Duodenal mucosa (tissue), 2 donors: ENCODE measurements at regions not wholly inside any gene's neighbourhood (a gene's known extent, or its start where the extent isn't known, plus 50 kb on each side); places are given as distances from the start of the nearest gene placed in this dataset.
"Not testable (repeated sequence)": the region's sequence is repeated elsewhere in the genome, so short reads cannot be mapped to it uniquely, and the experiment has no call there.

Source experiments
- H3K27ac ChIP-seq: one replicate; pipeline ENCODE4 v1.7.0; 2013; ENCODE audit warnings: low read depth, low read length
- H3K27me3 ChIP-seq, 2 donors: one replicate each; pipeline ENCODE4 v1.7.0; 2013; ENCODE audit warnings: low read length in 2 of 2, control low read depth in 1 of 2; ENCODE audit not compliant: insufficient read depth in 2 of 2, control insufficient read depth in 1 of 2
- H3K36me3 ChIP-seq, 2 donors: one replicate each; pipeline ENCODE4 v1.7.0; 2013; ENCODE audit warnings: low read length in 2 of 2, control low read depth in 1 of 2; ENCODE audit not compliant: insufficient read depth in 2 of 2, control insufficient read depth in 1 of 2
- H3K4me1 ChIP-seq, 2 donors: one replicate each; pipeline ENCODE4 v1.7.0; 2013; ENCODE audit warnings: low read length in 2 of 2, control low read depth in 1 of 2; ENCODE audit not compliant: insufficient read depth in 2 of 2, control insufficient read depth in 1 of 2
- H3K4me3 ChIP-seq, 2 donors: one replicate each; pipeline ENCODE4 v1.7.0; 2013; ENCODE audit warnings: low read length in 2 of 2, low read depth in 1 of 2
- H3K9ac ChIP-seq, 2 donors: one replicate each; pipeline ENCODE4 v1.7.0; 2013; ENCODE audit warnings: low read length in 2 of 2, low read depth in 1 of 2
- H3K9me3 ChIP-seq, 2 donors: one replicate each; pipeline ENCODE4 v1.7.0; 2013; ENCODE audit warnings: low read length in 2 of 2, control low read depth in 1 of 2; ENCODE audit not compliant: control insufficient read depth in 1 of 2

DNA sequence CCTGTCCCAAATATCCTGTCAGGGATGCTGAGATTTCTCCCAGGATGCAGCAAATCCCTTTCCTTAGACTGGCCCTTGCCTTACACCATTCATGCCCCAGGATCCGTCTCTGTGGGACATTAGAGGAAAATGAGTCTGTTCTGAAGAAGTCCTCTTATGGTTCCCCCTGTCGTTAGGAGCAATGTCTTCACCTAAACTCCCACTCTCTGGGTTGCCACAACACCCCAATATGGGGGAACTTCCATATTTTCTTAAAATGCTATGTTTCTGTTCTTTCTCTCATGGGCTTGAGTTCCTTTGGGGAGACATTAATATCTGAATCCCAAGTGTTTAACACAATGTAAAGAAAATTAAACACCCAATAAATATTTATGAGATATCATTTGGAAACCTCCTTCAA is 138.5 kb downstream of the PPIAL4G start:
- H3K27me3 ChIP-seq: not testable (repeated sequence)

GRCh38 chr1:148341729-148342128 is 141.4 kb downstream of the PPIAL4G start:
- H3K9me3 ChIP-seq, H3K36me3 ChIP-seq, H3K4me3 ChIP-seq, H3K27ac ChIP-seq, H3K27me3 ChIP-seq, H3K4me1 ChIP-seq, H3K9ac ChIP-seq: not testable (repeated sequence)

More for the DNA sequence above, 138.5 kb downstream of the PPIAL4G start:
- not testable (repeated sequence) for H3K4me1 ChIP-seq, H3K9ac ChIP-seq, H3K9me3 ChIP-seq, H3K27ac ChIP-seq, H3K36me3 ChIP-seq, H3K4me3 ChIP-seq

DNA sequence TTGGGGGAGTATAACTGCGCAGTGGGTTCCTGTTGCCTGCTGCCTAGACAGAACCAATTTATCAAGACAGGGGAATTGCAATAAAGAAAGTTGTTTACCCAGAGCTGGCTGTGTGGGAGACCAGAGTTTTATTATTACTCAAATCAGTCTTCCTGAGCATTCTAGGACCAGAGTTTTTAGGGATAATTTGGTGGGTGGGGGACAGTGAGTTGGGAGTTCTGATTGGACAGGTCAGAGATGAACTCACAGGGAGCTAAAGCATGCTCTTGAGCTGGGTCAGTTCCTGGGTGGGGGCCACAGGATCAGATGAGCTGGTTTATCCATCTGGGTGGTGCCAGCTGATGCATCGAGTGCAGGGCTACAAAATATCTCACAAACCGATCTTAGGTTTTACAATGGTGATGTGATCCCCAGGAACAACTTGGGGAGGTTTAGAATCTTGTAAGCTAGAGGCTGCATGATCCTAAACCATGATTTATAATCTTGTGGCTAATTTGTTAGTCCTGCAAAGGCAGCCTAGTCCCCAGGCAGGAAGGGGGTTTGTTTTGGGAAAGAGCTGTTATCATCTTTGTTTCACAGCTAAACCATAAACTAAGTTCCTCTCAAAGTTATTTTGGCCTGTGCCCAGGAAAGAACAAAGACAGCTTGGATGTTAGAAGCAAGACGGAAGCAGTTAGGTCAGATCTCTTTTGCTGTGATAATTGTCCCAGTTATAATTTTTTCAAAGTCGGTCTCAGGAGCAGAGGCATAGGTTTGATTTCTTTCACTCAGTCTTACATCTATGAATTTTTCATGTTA is 146.8 kb downstream of the PPIAL4G start:
- H3K4me1 ChIP-seq: peaks cover 7 to 17% of the 10 kb centered on the region in 2 donors
- H3K36me3 ChIP-seq, H3K27ac ChIP-seq, H3K9ac ChIP-seq, H3K9me3 ChIP-seq, H3K4me3 ChIP-seq, H3K27me3 ChIP-seq: not testable (repeated sequence)

DNA sequence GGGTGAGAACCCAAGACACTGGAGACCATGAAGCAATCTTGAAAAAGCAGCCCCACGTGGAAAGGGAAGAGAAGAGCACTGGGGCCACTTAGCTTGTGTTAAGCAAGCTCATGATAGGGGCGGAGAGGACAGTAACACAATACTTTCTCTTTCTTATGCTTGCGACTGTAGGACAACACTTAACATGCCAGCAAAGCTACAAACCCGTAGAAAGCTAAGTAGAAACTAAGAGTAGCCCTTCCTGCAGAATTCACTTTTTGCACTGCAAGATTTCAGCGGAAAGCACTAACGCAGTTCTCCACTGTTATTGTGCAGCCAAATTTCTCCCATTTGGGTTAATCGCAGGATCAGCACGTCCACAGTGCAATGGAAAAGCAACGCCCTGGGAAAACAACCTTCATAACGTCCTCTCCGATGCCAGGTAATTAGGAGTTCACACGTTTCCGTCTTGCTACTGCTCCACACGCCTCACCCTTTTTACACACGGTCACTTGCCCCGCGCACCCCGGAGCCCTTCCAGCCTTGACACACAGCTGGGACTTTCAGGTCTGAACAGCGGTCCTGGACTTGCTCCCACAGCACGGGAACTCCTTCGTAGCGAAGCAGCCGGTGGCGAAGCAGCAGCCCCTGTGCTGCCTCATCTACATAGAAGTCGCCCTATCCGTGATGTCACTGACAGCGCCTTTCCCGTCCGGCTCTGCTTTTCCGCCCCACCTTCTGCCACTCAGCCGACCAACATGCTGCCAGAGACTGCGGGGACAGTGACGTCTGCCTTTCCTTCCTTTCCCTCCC is 148.6 kb downstream of the PPIAL4G start:
- no peaks in the 10 kb centered on the region for H3K36me3 ChIP-seq
- peaks cover 7 to 17% of the 10 kb centered on the region in 2 donors for H3K4me1 ChIP-seq
- no peaks in the 10 kb centered on the region for H3K9me3 ChIP-seq
- H3K9ac ChIP-seq: peak overlapping the region; percentile 59 to 93
- H3K27ac ChIP-seq: peak overlapping the region; percentile 67
- peak overlapping the region; percentile 74 to 91 for H3K4me3 ChIP-seq
- H3K27me3 ChIP-seq: peaks cover 5 to 7% of the 10 kb centered on the region in 2 donors

- Histone ChIP-seq H3K9me3 (no peaks in the 10 kb centered on the region), H3K4me3 (peak overlapping the region; percentile 74 to 91), H3K27ac (peak overlapping the region; percentile 16), H3K36me3 (no peaks in the 10 kb centered on the region), H3K4me1 (peaks cover 7 to 17% of the 10 kb centered on the region in 2 donors), H3K27me3 (peaks cover 11 to 12% of the 10 kb centered on the region in 2 donors), H3K9ac (peak overlapping the region; percentile 59 to 93)
These were observed 149.2 kb downstream of the PPIAL4G start for GRCh38 chr1:148333875-148334338.

- no peak overlapping the region for H3K9ac ChIP-seq
- H3K36me3 ChIP-seq: no peaks in the 10 kb centered on the region
- H3K4me1 ChIP-seq: peaks cover 5% of the 10 kb centered on the region in 2 donors
- no peak overlapping the region for H3K4me3 ChIP-seq
- no peaks in the 10 kb centered on the region for H3K9me3 ChIP-seq
- H3K27ac ChIP-seq: no peak overlapping the region
- H3K27me3 ChIP-seq: peaks cover 16 to 18% of the 10 kb centered on the region in 2 donors
These were observed 154.2 kb downstream of the PPIAL4G start for GRCh38 chr1:148328884-148329283.

GRCh38 chr1:148325031-148325430 is 158.1 kb downstream of the PPIAL4G start:
- H3K4me3 ChIP-seq, H3K9me3 ChIP-seq, H3K36me3 ChIP-seq, H3K4me1 ChIP-seq, H3K27ac ChIP-seq, H3K9ac ChIP-seq: not testable (repeated sequence)
- peaks cover 16% of the 10 kb centered on the region in 2 donors for H3K27me3 ChIP-seq

DNA sequence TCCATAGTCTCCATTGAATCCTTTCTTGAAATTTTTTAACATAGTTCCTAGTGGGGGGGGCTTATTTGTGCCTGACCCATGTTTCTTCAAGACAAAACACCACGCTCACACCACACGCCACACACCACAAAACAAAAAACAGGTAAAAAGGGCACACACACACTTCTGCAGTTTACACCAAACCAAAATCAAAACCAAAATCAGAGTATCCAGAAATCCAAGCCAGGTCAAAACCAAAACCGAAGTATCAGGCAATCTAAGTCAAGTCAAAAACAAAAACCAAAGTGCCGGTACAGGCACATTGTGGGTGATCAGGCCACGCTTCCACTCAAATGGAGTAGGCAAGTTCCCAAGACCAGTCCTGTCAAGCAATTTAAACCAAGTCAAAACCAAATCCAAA is 158.6 kb downstream of the PPIAL4G start:
- H3K36me3 ChIP-seq, H3K4me1 ChIP-seq, H3K9me3 ChIP-seq, H3K4me3 ChIP-seq, H3K27ac ChIP-seq, H3K9ac ChIP-seq: not testable (repeated sequence)
- peaks cover 11 to 12% of the 10 kb centered on the region in 2 donors for H3K27me3 ChIP-seq

DNA sequence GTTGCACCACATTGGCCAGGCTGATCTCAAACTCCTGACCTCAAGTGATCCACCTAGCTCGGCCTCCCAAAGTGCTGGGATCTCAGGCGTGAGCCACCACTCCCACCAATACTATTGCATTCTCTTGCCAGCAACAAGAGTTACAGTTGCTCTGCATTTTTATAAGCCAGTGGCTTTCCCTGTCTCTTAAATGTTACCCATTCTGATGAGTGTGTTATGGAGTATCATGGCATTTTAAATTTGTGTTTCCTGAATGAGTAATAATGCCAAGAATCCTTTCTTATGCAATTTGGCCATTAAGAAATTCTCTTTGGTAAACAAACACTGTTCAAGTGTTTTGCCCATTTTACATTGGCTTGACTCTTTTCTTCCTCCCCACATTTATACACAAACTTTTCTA is 163.0 kb downstream of the PPIAL4G start:
- not testable (repeated sequence) for H3K9ac ChIP-seq, H3K9me3 ChIP-seq, H3K4me3 ChIP-seq, H3K27ac ChIP-seq, H3K4me1 ChIP-seq, H3K36me3 ChIP-seq
- H3K27me3 ChIP-seq: peaks cover 18 to 26% of the 10 kb centered on the region in 2 donors

GRCh38 chr1:148318904-148319242 is 164.2 kb downstream of the PPIAL4G start:
- no peaks in the 10 kb centered on the region for H3K9me3 ChIP-seq
- H3K27me3 ChIP-seq: peaks cover 18 to 26% of the 10 kb centered on the region in 2 donors
- no peak overlapping the region for H3K9ac ChIP-seq
- H3K4me3 ChIP-seq: peak overlapping the region; percentile 31 to 55
- no peaks in the 10 kb centered on the region for H3K36me3 ChIP-seq
- no peak overlapping the region for H3K27ac ChIP-seq
- H3K4me1 ChIP-seq: peaks cover 0 to 5% of the 10 kb centered on the region in 2 donors
